A673 (cell line): ENCODE measurements at regions not wholly inside any gene's neighbourhood (a gene's known extent, or its start where the extent isn't known, plus 50 kb on each side); places are given as distances from the start of the nearest gene placed in this dataset.

Experiments
- EZH2 ChIP-seq: fragments of 200-600 bp; sonication (generic); IDR thresholded peaks from 2 replicates; pipeline ENCODE4 v1.6.1; 2017; ENCODE audit warnings: borderline replicate concordance, low read depth, mild to moderate bottlenecking, mixed read lengths, antibody characterized with exemption, low read length; ENCODE audit not compliant: poor library complexity, severe bottlenecking
- TF ChIP-seq, protein P1 (sequence below): fragments of 300-800, 200-600 bp; sonication (generic); conservative IDR thresholded peaks from 2 replicates; pipeline ENCODE4 v1.5.1; 2017; ENCODE audit warnings: low read depth, mild to moderate bottlenecking, antibody characterized with exemption, low read length, moderate library complexity, mixed read lengths

DNA sequence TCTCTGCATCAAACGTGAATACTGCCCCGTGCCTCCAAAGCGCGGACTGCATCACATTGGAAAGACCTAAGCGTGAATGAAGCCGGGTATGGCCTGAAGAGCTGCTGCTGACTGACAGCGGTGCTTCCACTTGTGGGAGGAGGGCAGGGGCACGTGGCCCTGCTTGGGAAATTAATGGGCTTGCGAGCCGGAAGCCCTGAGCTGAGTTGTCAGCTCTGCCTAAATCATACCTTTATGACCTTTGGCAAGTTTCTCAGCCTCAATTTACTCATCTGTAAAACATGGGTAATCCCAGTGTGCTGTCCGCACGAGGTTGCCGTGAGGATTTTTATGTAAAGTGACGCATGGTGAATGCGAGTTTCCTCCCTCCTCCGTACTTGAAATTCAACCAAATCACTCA lies 67.0 kb upstream of the FOXQ1 start:
- TF ChIP-seq, protein P1, sequence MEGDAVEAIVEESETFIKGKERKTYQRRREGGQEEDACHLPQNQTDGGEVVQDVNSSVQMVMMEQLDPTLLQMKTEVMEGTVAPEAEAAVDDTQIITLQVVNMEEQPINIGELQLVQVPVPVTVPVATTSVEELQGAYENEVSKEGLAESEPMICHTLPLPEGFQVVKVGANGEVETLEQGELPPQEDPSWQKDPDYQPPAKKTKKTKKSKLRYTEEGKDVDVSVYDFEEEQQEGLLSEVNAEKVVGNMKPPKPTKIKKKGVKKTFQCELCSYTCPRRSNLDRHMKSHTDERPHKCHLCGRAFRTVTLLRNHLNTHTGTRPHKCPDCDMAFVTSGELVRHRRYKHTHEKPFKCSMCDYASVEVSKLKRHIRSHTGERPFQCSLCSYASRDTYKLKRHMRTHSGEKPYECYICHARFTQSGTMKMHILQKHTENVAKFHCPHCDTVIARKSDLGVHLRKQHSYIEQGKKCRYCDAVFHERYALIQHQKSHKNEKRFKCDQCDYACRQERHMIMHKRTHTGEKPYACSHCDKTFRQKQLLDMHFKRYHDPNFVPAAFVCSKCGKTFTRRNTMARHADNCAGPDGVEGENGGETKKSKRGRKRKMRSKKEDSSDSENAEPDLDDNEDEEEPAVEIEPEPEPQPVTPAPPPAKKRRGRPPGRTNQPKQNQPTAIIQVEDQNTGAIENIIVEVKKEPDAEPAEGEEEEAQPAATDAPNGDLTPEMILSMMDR = no peak
- no peak for TF ChIP-seq EZH2
